GM12873 (cell line): ENCODE measurements at regions not wholly inside any gene's neighbourhood (a gene's known extent, or its start where the extent isn't known, plus 50 kb on each side); places are given as distances from the start of the nearest gene placed in this dataset.

Experiments used
- CTCF ChIP-seq: IDR thresholded peaks from 2 replicates; pipeline ENCODE4 v1.5.1; 2012; ENCODE audit warnings: low read depth, mild to moderate bottlenecking, moderate library complexity, low read length, control low read depth; ENCODE audit not compliant: insufficient read depth; ENCODE audit errors: missing control alignments

GRCh38 chr12:19760611-19761010, 321.3 kb downstream of the AEBP2 start:
- no peak for TF ChIP-seq CTCF

GRCh38 chr12:19761463-19761862, 322.2 kb downstream of the AEBP2 start:
- no peak for TF ChIP-seq CTCF

GRCh38 chr12:19763488-19763887, 324.2 kb downstream of the AEBP2 start:
- no peak for TF ChIP-seq CTCF

- TF ChIP-seq CTCF = no peak
These were observed 325.1 kb downstream of the AEBP2 start for GRCh38 chr12:19764408-19764807.

- no peak for TF ChIP-seq CTCF
These were observed 332.6 kb downstream of the AEBP2 start for GRCh38 chr12:19771858-19772257.

- TF ChIP-seq CTCF = no peak
These were observed 333.5 kb downstream of the AEBP2 start for GRCh38 chr12:19772776-19773175.

- no peak for TF ChIP-seq CTCF
These were observed 335.9 kb downstream of the AEBP2 start for GRCh38 chr12:19775241-19775640.

GRCh38 chr12:19778172-19778571, 338.9 kb downstream of the AEBP2 start:
- no peak for TF ChIP-seq CTCF
